ENCODE measurements at regions not wholly inside any gene's neighbourhood (a gene's known extent, or its start where the extent isn't known, plus 50 kb on each side); places are given as distances from the start of the nearest gene placed in this dataset.

DNA sequence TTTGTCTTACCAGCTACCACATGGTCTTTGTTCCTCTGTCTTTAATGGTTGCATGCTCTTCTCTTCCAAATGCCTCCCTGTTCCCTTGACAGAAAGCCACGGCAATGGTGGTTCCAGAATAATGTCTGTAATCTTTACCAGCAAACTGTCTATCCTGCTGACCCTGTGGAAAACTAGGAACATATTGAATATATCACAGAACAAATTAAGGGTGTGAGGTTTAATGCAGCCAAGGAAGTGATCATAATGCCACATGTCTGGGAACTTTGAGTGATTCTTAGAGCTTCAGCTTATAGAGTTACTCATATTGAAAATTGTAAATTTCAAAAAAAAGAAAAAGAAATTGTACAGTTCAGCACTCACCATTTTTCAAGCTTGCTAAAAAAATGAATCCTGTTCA, 282.9 kb upstream of the RARB start:
- ATAC-seq = no peak
- CTCF ChIA-PET = no interaction called here
- H2AFZ ChIP-seq (ENCODE audit: control insufficient read depth, low read depth, low read length) = no peak overlapping the region

More for the DNA sequence above, 282.9 kb upstream of the RARB start:
- Histone ChIP-seq H3K4me1 (ENCODE audit: control insufficient read depth, insufficient read depth, low read length) (no peaks in the 10 kb centered on the region), H3K36me3 (ENCODE audit: control insufficient read depth in 2 of 2, insufficient read depth in 2 of 2, low read length in 1 of 2) (no peaks in the 10 kb centered on the region), H4K20me1 (ENCODE audit: control insufficient read depth, insufficient read depth) (no peaks in the 10 kb centered on the region), H3K4me2 (ENCODE audit: control insufficient read depth, insufficient read depth) (no peak overlapping the region), H3K4me3 (no peak overlapping the region), H3K27ac (ENCODE audit: control insufficient read depth, insufficient read depth) (no peak overlapping the region), H3K79me2 (ENCODE audit: control insufficient read depth, insufficient read depth, low read length) (no peaks in the 10 kb centered on the region), H3K9ac (ENCODE audit: control insufficient read depth, insufficient read depth, low read length) (no peak overlapping the region), H3K9me3 (replicated peaks; ENCODE audit: control insufficient read depth, insufficient read depth, low read length) (no peaks in the 10 kb centered on the region), H3K27me3 (replicated peaks in 1 of 2; ENCODE audit: control insufficient read depth in 2 of 2, insufficient read depth in 2 of 2, low read length in 1 of 2) (no peaks in the 10 kb centered on the region)
- intact Hi-C loops (cut with micrococcal nuclease; ENCODE audit: unreplicated experiment) = no loop called here
- 0% methylated on average over 1 of the region's 1 CpG for WGBS (ENCODE audit: insufficient coverage, insufficient replicate concordance, low lambda C conversion rate, missing lambda C conversion rate)
- DNase-seq (ENCODE audit: low read depth, low spot score) (no peak), FAIRE-seq (no peak)
- ChIA-PET POLR2A (no interaction called here), SMC1A (ENCODE audit: uncharacterized antibody, unreplicated experiment) (interaction anchor here (0.9 kb wide), 1 partner anchor 165 kb away, joined by 3 read pairs; no protein-coding TSS in a partner anchor), RAD21 (ENCODE audit: unreplicated experiment) (no interaction called here)
- no peak for TF ChIP-seq RFX5 (IDR thresholded peaks at IDR 0.05; ENCODE audit: low read depth, low read length)
- TF ChIP-seq SUPT20H (IDR thresholded peaks at IDR 0.05; ENCODE audit: borderline replicate concordance, control insufficient read depth, low read depth, low read length) = no peak
- TF ChIP-seq MXI1 (IDR thresholded peaks at IDR 0.05; ENCODE audit: low read depth, low read length) = no peak
- no peak for TF ChIP-seq YY1 (IDR thresholded peaks at IDR 0.05; ENCODE audit: low read depth, low read length)
- TF ChIP-seq, protein P1, sequence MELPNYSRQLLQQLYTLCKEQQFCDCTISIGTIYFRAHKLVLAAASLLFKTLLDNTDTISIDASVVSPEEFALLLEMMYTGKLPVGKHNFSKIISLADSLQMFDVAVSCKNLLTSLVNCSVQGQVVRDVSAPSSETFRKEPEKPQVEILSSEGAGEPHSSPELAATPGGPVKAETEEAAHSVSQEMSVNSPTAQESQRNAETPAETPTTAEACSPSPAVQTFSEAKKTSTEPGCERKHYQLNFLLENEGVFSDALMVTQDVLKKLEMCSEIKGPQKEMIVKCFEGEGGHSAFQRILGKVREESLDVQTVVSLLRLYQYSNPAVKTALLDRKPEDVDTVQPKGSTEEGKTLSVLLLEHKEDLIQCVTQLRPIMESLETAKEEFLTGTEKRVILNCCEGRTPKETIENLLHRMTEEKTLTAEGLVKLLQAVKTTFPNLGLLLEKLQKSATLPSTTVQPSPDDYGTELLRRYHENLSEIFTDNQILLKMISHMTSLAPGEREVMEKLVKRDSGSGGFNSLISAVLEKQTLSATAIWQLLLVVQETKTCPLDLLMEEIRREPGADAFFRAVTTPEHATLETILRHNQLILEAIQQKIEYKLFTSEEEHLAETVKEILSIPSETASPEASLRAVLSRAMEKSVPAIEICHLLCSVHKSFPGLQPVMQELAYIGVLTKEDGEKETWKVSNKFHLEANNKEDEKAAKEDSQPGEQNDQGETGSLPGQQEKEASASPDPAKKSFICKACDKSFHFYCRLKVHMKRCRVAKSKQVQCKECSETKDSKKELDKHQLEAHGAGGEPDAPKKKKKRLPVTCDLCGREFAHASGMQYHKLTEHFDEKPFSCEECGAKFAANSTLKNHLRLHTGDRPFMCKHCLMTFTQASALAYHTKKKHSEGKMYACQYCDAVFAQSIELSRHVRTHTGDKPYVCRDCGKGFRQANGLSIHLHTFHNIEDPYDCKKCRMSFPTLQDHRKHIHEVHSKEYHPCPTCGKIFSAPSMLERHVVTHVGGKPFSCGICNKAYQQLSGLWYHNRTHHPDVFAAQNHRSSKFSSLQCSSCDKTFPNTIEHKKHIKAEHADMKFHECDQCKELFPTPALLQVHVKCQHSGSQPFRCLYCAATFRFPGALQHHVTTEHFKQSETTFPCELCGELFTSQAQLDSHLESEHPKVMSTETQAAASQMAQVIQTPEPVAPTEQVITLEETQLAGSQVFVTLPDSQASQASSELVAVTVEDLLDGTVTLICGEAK (IDR thresholded peaks at IDR 0.05; ENCODE audit: borderline replicate concordance) = no peak
- TF ChIP-seq, protein P2, sequence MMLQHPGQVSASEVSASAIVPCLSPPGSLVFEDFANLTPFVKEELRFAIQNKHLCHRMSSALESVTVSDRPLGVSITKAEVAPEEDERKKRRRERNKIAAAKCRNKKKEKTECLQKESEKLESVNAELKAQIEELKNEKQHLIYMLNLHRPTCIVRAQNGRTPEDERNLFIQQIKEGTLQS (IDR thresholded peaks at IDR 0.05; ENCODE audit: borderline replicate concordance, extremely low read depth, low read depth, low read length) = no peak
- TF ChIP-seq, protein P3, sequence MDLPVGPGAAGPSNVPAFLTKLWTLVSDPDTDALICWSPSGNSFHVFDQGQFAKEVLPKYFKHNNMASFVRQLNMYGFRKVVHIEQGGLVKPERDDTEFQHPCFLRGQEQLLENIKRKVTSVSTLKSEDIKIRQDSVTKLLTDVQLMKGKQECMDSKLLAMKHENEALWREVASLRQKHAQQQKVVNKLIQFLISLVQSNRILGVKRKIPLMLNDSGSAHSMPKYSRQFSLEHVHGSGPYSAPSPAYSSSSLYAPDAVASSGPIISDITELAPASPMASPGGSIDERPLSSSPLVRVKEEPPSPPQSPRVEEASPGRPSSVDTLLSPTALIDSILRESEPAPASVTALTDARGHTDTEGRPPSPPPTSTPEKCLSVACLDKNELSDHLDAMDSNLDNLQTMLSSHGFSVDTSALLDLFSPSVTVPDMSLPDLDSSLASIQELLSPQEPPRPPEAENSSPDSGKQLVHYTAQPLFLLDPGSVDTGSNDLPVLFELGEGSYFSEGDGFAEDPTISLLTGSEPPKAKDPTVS (IDR thresholded peaks at IDR 0.05; ENCODE audit: low read depth, low read length) = no peak
- no peak for TF ChIP-seq ZNF622 (IDR thresholded peaks at IDR 0.05)
- TF ChIP-seq IRF4 (IDR thresholded peaks at IDR 0.05; ENCODE audit: low read depth, low read length) = no peak
- BruUV-seq (replicated peaks) = no TSS peak
- in situ Hi-C loops (cut with MboI) = no loop called here

Measured in GM12878 (cell line).